22Rv1 (cell line): ENCODE measurements at regions not wholly inside any gene's neighbourhood (a gene's known extent, or its start where the extent isn't known, plus 50 kb on each side); places are given as distances from the start of the nearest gene placed in this dataset.

Experiments used
- H3K27ac ChIP-seq: fragments of 450-650 bp; 2 replicates; pipeline ENCODE4 v1.5.1; 2017
- CTCF ChIP-seq: fragments of 450-650 bp; IDR thresholded peaks from 2 replicates; pipeline ENCODE4 v1.5.1; 2017; ENCODE audit warnings: mild to moderate bottlenecking
- ZFX ChIP-seq: fragments of 450-650 bp; IDR thresholded peaks from 2 replicates; pipeline ENCODE4 v1.6.1; 2017; ENCODE audit warnings: antibody characterized with exemption, borderline replicate concordance

GRCh38 chr7:148950806-148951205 is 66.7 kb upstream of the EZH2 start:
- no peak overlapping the region for H3K27ac ChIP-seq
- TF ChIP-seq ZFX (no peak), CTCF (no peak)

- 0 out of 2 replicates have a peak overlapping the region, but pooled peaks have one; percentile 7 for H3K27ac ChIP-seq
- TF ChIP-seq CTCF (no peak), ZFX (no peak)
These were observed 61.1 kb upstream of the EZH2 start for GRCh38 chr7:148944935-148945934.

DNA sequence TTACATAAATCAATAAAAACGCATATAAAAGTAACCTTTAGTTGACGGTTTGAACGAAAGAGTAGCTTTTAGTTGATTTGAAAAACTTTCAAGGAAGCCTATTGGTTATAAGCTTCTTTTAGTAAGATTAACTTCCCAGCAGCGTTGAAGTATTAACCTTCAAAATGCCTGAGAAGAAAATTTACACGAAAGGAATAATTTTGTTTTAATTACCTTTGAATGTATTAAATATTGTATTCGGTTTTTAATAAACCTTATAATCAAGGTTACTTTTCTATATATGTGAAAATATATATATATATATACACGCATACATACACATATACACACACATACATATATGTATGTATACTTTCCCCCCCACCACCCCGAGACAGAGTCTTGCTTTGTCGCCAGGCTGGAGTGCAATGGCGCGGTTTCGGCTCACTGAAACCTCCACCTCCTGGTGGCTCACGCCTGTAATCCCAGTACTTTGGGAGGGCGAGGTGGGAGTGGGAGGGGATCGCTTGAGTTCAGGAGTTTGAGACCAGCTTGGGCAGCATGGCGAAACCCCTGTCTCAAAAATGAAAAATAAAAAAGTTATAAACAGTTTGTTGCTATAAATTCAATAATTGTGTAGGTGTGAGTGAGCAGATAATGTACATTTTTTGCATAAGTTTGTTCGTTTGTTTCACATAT is 57.6 kb upstream of the EZH2 start:
- H3K27ac ChIP-seq, result peak overlapping the region; percentile 80
- TF ChIP-seq CTCF (peak; percentile 43), ZFX (no peak)

- TF ChIP-seq ZFX (no peak), CTCF (no peak)
- peak overlapping the region; percentile 80 for H3K27ac ChIP-seq
These were observed 56.9 kb upstream of the EZH2 start for GRCh38 chr7:148940702-148941597.

GRCh38 chr7:148939128-148939755 is 55.2 kb upstream of the EZH2 start:
- TF ChIP-seq CTCF (no peak), ZFX (no peak)
- no peak overlapping the region for H3K27ac ChIP-seq

DNA sequence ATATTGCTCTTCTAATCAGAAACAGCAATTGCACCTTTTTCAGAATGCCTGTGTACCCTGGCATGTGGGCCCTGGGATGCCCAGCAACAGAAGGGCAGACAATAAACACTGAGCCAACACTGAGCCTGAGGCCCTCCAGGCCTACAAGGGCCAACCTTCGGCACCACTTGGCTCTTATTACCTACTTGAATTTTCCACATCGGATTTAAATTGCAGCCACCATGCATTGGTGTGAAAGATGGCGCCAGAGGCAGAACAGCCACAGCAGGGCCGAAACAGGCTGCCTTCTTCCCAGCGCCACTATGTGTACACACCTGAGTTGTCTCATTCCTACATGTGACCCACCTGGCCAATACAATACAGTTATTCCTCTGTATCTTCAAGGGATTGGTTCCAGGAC is 51.4 kb upstream of the EZH2 start:
- TF ChIP-seq CTCF (no peak), ZFX (no peak)
- H3K27ac ChIP-seq, result no peak overlapping the region
